Skeletal muscle satellite cell (primary cell): ENCODE measurements at regions not wholly inside any gene's neighbourhood (a gene's known extent, or its start where the extent isn't known, plus 50 kb on each side); places are given as distances from the start of the nearest gene placed in this dataset.

Source experiments
- H3K27me3 ChIP-seq: 2 replicates; pipeline ENCODE4 v1.7.0; 2013; ENCODE audit warnings: low read length; ENCODE audit not compliant: control insufficient read depth, insufficient read depth
- H3K36me3 ChIP-seq: 2 replicates; pipeline ENCODE4 v1.7.0; 2013; ENCODE audit warnings: mild to moderate bottlenecking, control low read depth, low read length; ENCODE audit not compliant: insufficient read depth
- H3K4me1 ChIP-seq: 2 replicates; pipeline ENCODE4 v1.7.0; 2013; ENCODE audit warnings: low read length; ENCODE audit not compliant: control insufficient read depth, insufficient read depth
- H3K4me2 ChIP-seq: 2 replicates; pipeline ENCODE4 v1.7.0; 2013; ENCODE audit warnings: mild to moderate bottlenecking, low read length
- H3K4me3 ChIP-seq: 2 replicates; pipeline ENCODE4 v1.7.0; 2013; ENCODE audit warnings: low read length
- H3K9ac ChIP-seq: 2 replicates; pipeline ENCODE4 v1.7.0; 2013; ENCODE audit warnings: mild to moderate bottlenecking, low read depth, low read length, moderate library complexity
- H3K9me3 ChIP-seq: replicated peaks from 2 replicates; pipeline ENCODE4 v1.7.0; 2013; ENCODE audit warnings: mild to moderate bottlenecking, control low read depth, low read length

- H3K4me3 ChIP-seq, result no peak overlapping the region
- no peaks in the 10 kb centered on the region for H3K4me1 ChIP-seq
- no peaks in the 10 kb centered on the region for H3K36me3 ChIP-seq
- no peak overlapping the region for H3K4me2 ChIP-seq
- no peak overlapping the region for H3K9ac ChIP-seq
- H3K27me3 ChIP-seq, result no peaks in the 10 kb centered on the region
- H3K9me3 ChIP-seq, result no peaks in the 10 kb centered on the region
Observed at GRCh38 chr15:26145796-26146195, 282.7 kb upstream of the ATP10A start.

- H3K36me3 ChIP-seq, result no peaks in the 10 kb centered on the region
Observed at GRCh38 chr15:26144836-26145235, 281.7 kb upstream of the ATP10A start.

GRCh38 chr15:26143221-26143620 lies 280.1 kb upstream of the ATP10A start:
- H3K9me3 ChIP-seq, result no peaks in the 10 kb centered on the region
- H3K4me3 ChIP-seq, result no peak overlapping the region
- no peaks in the 10 kb centered on the region for H3K36me3 ChIP-seq
- H3K27me3 ChIP-seq, result no peaks in the 10 kb centered on the region
- no peak overlapping the region for H3K9ac ChIP-seq
- no peaks in the 10 kb centered on the region for H3K4me1 ChIP-seq
- H3K4me2 ChIP-seq, result no peak overlapping the region

More at GRCh38 chr15:26144836-26145235, 281.7 kb upstream of the ATP10A start:
- Histone ChIP-seq H3K4me1 (no peaks in the 10 kb centered on the region), H3K4me2 (no peak overlapping the region), H3K27me3 (no peaks in the 10 kb centered on the region), H3K4me3 (no peak overlapping the region), H3K9ac (no peak overlapping the region), H3K9me3 (no peaks in the 10 kb centered on the region)

- Histone ChIP-seq H3K4me2 (no peak overlapping the region), H3K36me3 (no peaks in the 10 kb centered on the region), H3K9me3 (no peaks in the 10 kb centered on the region), H3K9ac (no peak overlapping the region), H3K4me1 (no peaks in the 10 kb centered on the region), H3K27me3 (no peaks in the 10 kb centered on the region), H3K4me3 (no peak overlapping the region)
Observed at GRCh38 chr15:26134812-26135211, 271.7 kb upstream of the ATP10A start.

- Histone ChIP-seq H3K4me3 (no peak overlapping the region), H3K9ac (no peak overlapping the region), H3K36me3 (no peaks in the 10 kb centered on the region), H3K4me2 (no peak overlapping the region), H3K9me3 (no peaks in the 10 kb centered on the region), H3K4me1 (no peaks in the 10 kb centered on the region), H3K27me3 (no peaks in the 10 kb centered on the region)
Observed at GRCh38 chr15:26134152-26134551, 271.0 kb upstream of the ATP10A start.

GRCh38 chr15:26132811-26133210 lies 269.7 kb upstream of the ATP10A start:
- no peaks in the 10 kb centered on the region for H3K27me3 ChIP-seq
- no peaks in the 10 kb centered on the region for H3K9me3 ChIP-seq
- H3K36me3 ChIP-seq, result no peaks in the 10 kb centered on the region
- H3K4me2 ChIP-seq, result no peak overlapping the region
- no peaks in the 10 kb centered on the region for H3K4me1 ChIP-seq
- H3K9ac ChIP-seq, result no peak overlapping the region
- H3K4me3 ChIP-seq, result no peak overlapping the region

GRCh38 chr15:26129852-26130251 lies 266.7 kb upstream of the ATP10A start:
- H3K9ac ChIP-seq, result no peak overlapping the region
- H3K4me3 ChIP-seq, result no peak overlapping the region
- no peak overlapping the region for H3K4me2 ChIP-seq
- no peaks in the 10 kb centered on the region for H3K27me3 ChIP-seq
- no peaks in the 10 kb centered on the region for H3K36me3 ChIP-seq
- H3K9me3 ChIP-seq, result no peaks in the 10 kb centered on the region
- no peaks in the 10 kb centered on the region for H3K4me1 ChIP-seq

GRCh38 chr15:26128611-26129140 lies 265.5 kb upstream of the ATP10A start:
- Histone ChIP-seq H3K4me1 (no peaks in the 10 kb centered on the region), H3K4me2 (no peak overlapping the region), H3K36me3 (no peaks in the 10 kb centered on the region), H3K4me3 (no peak overlapping the region), H3K9me3 (no peaks in the 10 kb centered on the region), H3K27me3 (no peaks in the 10 kb centered on the region), H3K9ac (no peak overlapping the region)

- Histone ChIP-seq H3K4me3 (no peak overlapping the region), H3K27me3 (no peaks in the 10 kb centered on the region), H3K4me2 (no peak overlapping the region), H3K36me3 (no peaks in the 10 kb centered on the region), H3K9ac (no peak overlapping the region), H3K4me1 (no peaks in the 10 kb centered on the region), H3K9me3 (no peaks in the 10 kb centered on the region)
Observed at GRCh38 chr15:26126819-26127387, 263.8 kb upstream of the ATP10A start.

- no peak overlapping the region for H3K4me3 ChIP-seq
- H3K4me2 ChIP-seq, result no peak overlapping the region
- no peaks in the 10 kb centered on the region for H3K9me3 ChIP-seq
- H3K27me3 ChIP-seq, result no peaks in the 10 kb centered on the region
- no peak overlapping the region for H3K9ac ChIP-seq
- H3K4me1 ChIP-seq, result no peaks in the 10 kb centered on the region
- H3K36me3 ChIP-seq, result no peaks in the 10 kb centered on the region
Observed at GRCh38 chr15:26126070-26126469, 262.9 kb upstream of the ATP10A start.

- Histone ChIP-seq H3K36me3 (no peaks in the 10 kb centered on the region), H3K4me1 (no peaks in the 10 kb centered on the region), H3K4me2 (no peak overlapping the region), H3K27me3 (no peaks in the 10 kb centered on the region), H3K9ac (no peak overlapping the region), H3K9me3 (no peaks in the 10 kb centered on the region), H3K4me3 (no peak overlapping the region)
Observed at GRCh38 chr15:26125664-26126063, 262.5 kb upstream of the ATP10A start.

- Histone ChIP-seq H3K4me1 (no peaks in the 10 kb centered on the region), H3K9me3 (no peaks in the 10 kb centered on the region), H3K36me3 (no peaks in the 10 kb centered on the region), H3K4me3 (no peak overlapping the region), H3K4me2 (no peak overlapping the region), H3K27me3 (no peaks in the 10 kb centered on the region), H3K9ac (no peak overlapping the region)
Observed at GRCh38 chr15:26119322-26119721, 256.2 kb upstream of the ATP10A start.
